OCI-LY7 (cell line): ENCODE measurements at regions not wholly inside any gene's neighbourhood (a gene's known extent, or its start where the extent isn't known, plus 50 kb on each side); places are given as distances from the start of the nearest gene placed in this dataset.

Source experiments
- BruUV-seq: library from RNA; stranded (reverse); fragments of 400-500 nt; replicated peaks from 2 replicates; lab custom pipeline; 2021; lab: Mats Ljungman, UMichigan
- CTCF ChIA-PET: fragments of 300-600 bp; sonication (Branson Sonifier 250); formaldehyde crosslinking; loops from one replicate; lab custom pipeline; 2022; ENCODE audit warnings: antibody characterized with exemption; ENCODE audit not compliant: unreplicated experiment; lab: Charles Lee
- POLR2A ChIA-PET: fragments of 300-600 bp; sonication (Branson Sonifier 250); formaldehyde crosslinking; loops from one replicate; lab custom pipeline; 2022; ENCODE audit warnings: antibody characterized with exemption; lab: Charles Lee
- DNase-seq: peaks from one replicate; pipeline ENCODE4 v3.0.0-alpha.2; 2015; ENCODE audit warnings: low spot score
- H2AFZ ChIP-seq: fragments of 200-600 bp; sonication (generic), shearing (Covaris generic); 2 replicates; pipeline ENCODE4 v1.6.1; 2014; ENCODE audit warnings: mild to moderate bottlenecking, antibody characterized with exemption, low read length, moderate library complexity
- H3K27ac ChIP-seq: fragments of 200-600 bp; sonication (generic); 2 replicates; pipeline ENCODE4 v1.5.1; 2014; ENCODE audit warnings: mixed run types, low read depth, mild to moderate bottlenecking, moderate library complexity, low read length, inconsistent platforms; ENCODE audit not compliant: poor library complexity, severe bottlenecking
- H3K36me3 ChIP-seq: fragments of 200-600 bp; sonication (generic); 2 replicates; pipeline ENCODE4 v1.6.1; 2014; ENCODE audit warnings: mild to moderate bottlenecking, antibody characterized with exemption, low read length, moderate library complexity, mixed read lengths; ENCODE audit not compliant: insufficient read depth
- H3K4me1 ChIP-seq: fragments of 200-600 bp; sonication (generic); 2 replicates; pipeline ENCODE4 v1.5.1; 2014; ENCODE audit warnings: mild to moderate bottlenecking, low read length; ENCODE audit not compliant: insufficient read depth, poor library complexity, severe bottlenecking
- H3K4me2 ChIP-seq: fragments of 200-600 bp; sonication (generic); 2 replicates; pipeline ENCODE4 v1.6.1; 2014; ENCODE audit warnings: mild to moderate bottlenecking, low read length
- H3K4me3 ChIP-seq: fragments of 200-600 bp; sonication (generic); 2 replicates; pipeline ENCODE4 v1.5.1; 2014; ENCODE audit warnings: mild to moderate bottlenecking, low read depth, low read length; ENCODE audit not compliant: poor library complexity, severe bottlenecking
- H3K79me2 ChIP-seq: fragments of 200-600 bp; sonication (generic); 2 replicates; pipeline ENCODE4 v1.6.1; 2016; ENCODE audit warnings: low read depth, mild to moderate bottlenecking, low read length, moderate library complexity, mixed read lengths; ENCODE audit not compliant: insufficient read depth
- H3K9me2 ChIP-seq: fragments of 200-600 bp; sonication (generic); 2 replicates; pipeline ENCODE4 v1.6.1; 2016; ENCODE audit warnings: mild to moderate bottlenecking, low read length, mixed read lengths; ENCODE audit not compliant: insufficient read depth
- H3K9me3 ChIP-seq: fragments of 200-600 bp; sonication (generic); 2 replicates; pipeline ENCODE4 v1.6.1; 2014; ENCODE audit warnings: mild to moderate bottlenecking, mixed run types, low read length, mixed read lengths
- H4K20me1 ChIP-seq: fragments of 200-600 bp; sonication (generic); 2 replicates; pipeline ENCODE4 v1.6.1; 2014; ENCODE audit warnings: mild to moderate bottlenecking, antibody characterized with exemption, low read length, moderate library complexity, mixed read lengths; ENCODE audit not compliant: insufficient read depth
- EZH2phosphoT487 ChIP-seq: fragments of 200-600 bp; sonication (generic); IDR thresholded peaks from 2 replicates; pipeline ENCODE4 v1.6.1; 2018; ENCODE audit warnings: low read depth, borderline replicate concordance, mild to moderate bottlenecking, mixed run types, antibody characterized with exemption, low read length, moderate library complexity, mixed read lengths
- intact Hi-C: fragments of 100-400 bp; cut with micrococcal nuclease; formaldehyde crosslinking; loops from one replicate; pipeline ENCODE4 v1.10.0; 2022; ENCODE audit not compliant: unreplicated experiment
- TF ChIP-seq, protein P1 (sequence below): fragments of 200-600 bp; sonication (generic); conservative IDR thresholded peaks from 2 replicates; pipeline ENCODE4 v1.5.1; 2014; ENCODE audit warnings: mild to moderate bottlenecking, antibody characterized with exemption, low read length, moderate library complexity, mixed read lengths

DNA sequence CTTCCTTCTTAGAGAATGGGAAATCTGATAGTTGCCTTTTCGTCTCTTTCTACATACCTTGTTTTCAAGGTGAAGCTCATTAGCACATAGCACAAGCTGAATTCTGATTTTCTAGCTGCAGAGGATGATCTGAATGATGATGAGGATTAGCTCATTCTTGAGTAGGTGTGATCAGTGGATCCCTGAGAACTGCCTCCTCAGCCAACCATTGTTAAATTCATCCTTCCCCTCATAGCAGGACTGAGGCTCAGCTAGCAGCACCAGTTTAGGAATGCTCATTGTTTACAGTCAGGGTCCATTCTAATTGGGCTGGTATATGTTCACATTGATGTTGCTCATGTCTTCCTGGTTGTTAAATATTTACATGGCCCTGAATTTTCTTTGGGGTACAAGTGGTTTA lies 299.9 kb upstream of the MME start:
- intact Hi-C loops: no loop called here

DNA sequence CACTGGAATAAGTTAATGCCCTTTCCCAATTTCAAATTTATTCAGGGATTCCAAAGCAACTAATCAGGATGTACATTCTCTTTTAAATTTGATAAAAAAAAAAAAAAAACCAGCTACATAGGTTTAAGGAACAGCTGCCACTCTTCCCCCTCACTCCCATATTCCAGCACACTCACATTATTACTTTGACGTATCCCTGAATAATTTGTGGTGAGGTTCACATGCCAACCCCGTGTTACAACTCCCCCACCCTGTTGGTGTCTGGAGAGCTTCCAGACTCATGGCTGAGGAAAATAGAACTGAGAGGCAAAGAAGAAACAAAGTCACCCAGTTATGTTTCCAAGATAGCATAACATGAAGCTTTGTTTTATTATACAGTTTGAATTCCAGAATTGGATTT lies 300.5 kb upstream of the MME start:
- POLR2A ChIA-PET: interaction anchor here (0.7 kb wide), 1 partner anchor 252 kb away, joined by 3 read pairs; no protein-coding TSS in a partner anchor
- DNase-seq: no peak

More for the DNA sequence above, 299.9 kb upstream of the MME start:
- no peaks in the 10 kb centered on the region for H3K79me2 ChIP-seq
- H3K9me2 ChIP-seq: no peaks in the 10 kb centered on the region
- H3K9me3 ChIP-seq: no peaks in the 10 kb centered on the region
- no peak overlapping the region for H3K27ac ChIP-seq
- no peak overlapping the region for H3K4me2 ChIP-seq
- ChIA-PET POLR2A (interaction anchor here (0.6 to 1.4 kb wide), 3 partner anchors 9 to 251 kb away, joined by 3 read pairs; no protein-coding TSS in a partner anchor), CTCF (no interaction called here)
- no peaks in the 10 kb centered on the region for H3K36me3 ChIP-seq
- no TSS peak for BruUV-seq
- H3K4me1 ChIP-seq: no peaks in the 10 kb centered on the region
- no peak for DNase-seq
- no peak overlapping the region for H2AFZ ChIP-seq
- TF ChIP-seq EZH2phosphoT487: no peak
- TF ChIP-seq, protein P1, sequence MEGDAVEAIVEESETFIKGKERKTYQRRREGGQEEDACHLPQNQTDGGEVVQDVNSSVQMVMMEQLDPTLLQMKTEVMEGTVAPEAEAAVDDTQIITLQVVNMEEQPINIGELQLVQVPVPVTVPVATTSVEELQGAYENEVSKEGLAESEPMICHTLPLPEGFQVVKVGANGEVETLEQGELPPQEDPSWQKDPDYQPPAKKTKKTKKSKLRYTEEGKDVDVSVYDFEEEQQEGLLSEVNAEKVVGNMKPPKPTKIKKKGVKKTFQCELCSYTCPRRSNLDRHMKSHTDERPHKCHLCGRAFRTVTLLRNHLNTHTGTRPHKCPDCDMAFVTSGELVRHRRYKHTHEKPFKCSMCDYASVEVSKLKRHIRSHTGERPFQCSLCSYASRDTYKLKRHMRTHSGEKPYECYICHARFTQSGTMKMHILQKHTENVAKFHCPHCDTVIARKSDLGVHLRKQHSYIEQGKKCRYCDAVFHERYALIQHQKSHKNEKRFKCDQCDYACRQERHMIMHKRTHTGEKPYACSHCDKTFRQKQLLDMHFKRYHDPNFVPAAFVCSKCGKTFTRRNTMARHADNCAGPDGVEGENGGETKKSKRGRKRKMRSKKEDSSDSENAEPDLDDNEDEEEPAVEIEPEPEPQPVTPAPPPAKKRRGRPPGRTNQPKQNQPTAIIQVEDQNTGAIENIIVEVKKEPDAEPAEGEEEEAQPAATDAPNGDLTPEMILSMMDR: no peak
- no peaks in the 10 kb centered on the region for H4K20me1 ChIP-seq
- no peak overlapping the region for H3K4me3 ChIP-seq

GRCh38 chr3:154778057-154778456 lies 302.1 kb upstream of the MME start:
- no peak for TF ChIP-seq EZH2phosphoT487
- no peaks in the 10 kb centered on the region for H3K4me1 ChIP-seq
- H3K4me3 ChIP-seq: no peak overlapping the region
- H3K27ac ChIP-seq: no peak overlapping the region
- intact Hi-C loops: no loop called here
- ChIA-PET CTCF (no interaction called here), POLR2A (interaction anchor here (0.5 to 0.8 kb wide), 3 partner anchors 18 to 547 kb away, joined by 3 read pairs; no protein-coding TSS in a partner anchor)
- no peaks in the 10 kb centered on the region for H3K9me3 ChIP-seq
- no peak for DNase-seq
- H3K9me2 ChIP-seq: no peaks in the 10 kb centered on the region
- H3K36me3 ChIP-seq: no peaks in the 10 kb centered on the region
- H3K4me2 ChIP-seq: no peak overlapping the region
- no TSS peak for BruUV-seq
- no peak overlapping the region for H2AFZ ChIP-seq
- no peaks in the 10 kb centered on the region for H3K79me2 ChIP-seq
- H4K20me1 ChIP-seq: no peaks in the 10 kb centered on the region

More for the DNA sequence above, 300.5 kb upstream of the MME start:
- TF ChIP-seq EZH2phosphoT487: no peak
- H3K27ac ChIP-seq: no peak overlapping the region
- H4K20me1 ChIP-seq: no peaks in the 10 kb centered on the region
- no peak overlapping the region for H3K4me2 ChIP-seq
- H3K9me3 ChIP-seq: no peaks in the 10 kb centered on the region
- BruUV-seq: no TSS peak
- CTCF ChIA-PET: no interaction called here
- no peaks in the 10 kb centered on the region for H3K9me2 ChIP-seq
- no peaks in the 10 kb centered on the region for H3K79me2 ChIP-seq
- H3K4me3 ChIP-seq: no peak overlapping the region
- H3K4me1 ChIP-seq: no peaks in the 10 kb centered on the region
- no peaks in the 10 kb centered on the region for H3K36me3 ChIP-seq
- intact Hi-C loops: no loop called here
- no peak overlapping the region for H2AFZ ChIP-seq
